ENCODE measurements at regions not wholly inside any gene's neighbourhood (a gene's known extent, or its start where the extent isn't known, plus 50 kb on each side); places are given as distances from the start of the nearest gene placed in this dataset.

DNA sequence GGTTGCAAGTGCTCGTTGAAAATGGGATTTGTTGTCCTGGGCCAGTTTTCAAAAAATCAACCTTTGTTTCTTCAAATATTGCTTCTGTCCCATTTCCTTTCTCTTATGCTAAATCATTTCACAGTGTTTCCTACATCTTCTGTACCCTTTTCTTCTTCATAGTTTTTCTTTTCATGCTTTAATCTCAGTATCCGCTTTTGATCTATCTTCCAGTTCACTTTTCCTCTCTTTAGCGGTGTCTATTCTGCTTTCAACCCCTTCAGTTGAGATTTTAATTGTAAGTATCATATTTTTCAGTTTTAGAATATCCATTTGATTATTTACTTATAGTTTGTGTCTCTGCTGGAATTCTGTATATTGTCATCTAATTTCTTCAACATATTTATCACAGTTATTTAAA is 311.7 kb upstream of the TPM1 start:
- H2AFZ ChIP-seq (ENCODE audit: control insufficient read depth, low read length), result no peak overlapping the region
- no peak overlapping the region for H3K4me2 ChIP-seq (ENCODE audit: control insufficient read depth, extremely low read depth, insufficient read depth, low read depth, low read length)
- H3K9me3 ChIP-seq (ENCODE audit: control insufficient read depth, low read depth, low read length), result no peaks in the 10 kb centered on the region
- H3K79me2 ChIP-seq (ENCODE audit: control insufficient read depth, insufficient read depth, low read length), result no peaks in the 10 kb centered on the region
- no peak overlapping the region for H3K27ac ChIP-seq (ENCODE audit: control insufficient read depth, insufficient read depth, low read length)
- no peak for DNase-seq (ENCODE audit: low read depth, low spot score)
- no peaks in the 10 kb centered on the region for H3K36me3 ChIP-seq (ENCODE audit: control insufficient read depth in 2 of 2, extremely low read depth in 1 of 2, insufficient read depth in 2 of 2, low read length in 2 of 2)
- H4K20me1 ChIP-seq (ENCODE audit: control insufficient read depth, extremely low read depth, insufficient read depth, low read length), result no peaks in the 10 kb centered on the region
- no peak overlapping the region for H3K9ac ChIP-seq (ENCODE audit: control insufficient read depth, extremely low read depth, insufficient read depth, low read length)
- no peak for FAIRE-seq
- no peaks in the 10 kb centered on the region for H3K27me3 ChIP-seq (ENCODE audit: control insufficient read depth, extremely low read depth, insufficient read depth, low read length)
- no peaks in the 10 kb centered on the region for H3K4me1 ChIP-seq (ENCODE audit: control insufficient read depth, extremely low read depth, insufficient read depth, low read length)
- no peak overlapping the region for H3K4me3 ChIP-seq (ENCODE audit: control insufficient read depth in 2 of 3, extremely low read depth in 1 of 3, insufficient read depth in 2 of 3, low read depth in 1 of 3, low read length in 3 of 3)
- no peaks in the 10 kb centered on the region for H3K9me1 ChIP-seq (ENCODE audit: control insufficient read depth, extremely low read depth, insufficient read depth, low read length)
- TF ChIP-seq, protein P1, sequence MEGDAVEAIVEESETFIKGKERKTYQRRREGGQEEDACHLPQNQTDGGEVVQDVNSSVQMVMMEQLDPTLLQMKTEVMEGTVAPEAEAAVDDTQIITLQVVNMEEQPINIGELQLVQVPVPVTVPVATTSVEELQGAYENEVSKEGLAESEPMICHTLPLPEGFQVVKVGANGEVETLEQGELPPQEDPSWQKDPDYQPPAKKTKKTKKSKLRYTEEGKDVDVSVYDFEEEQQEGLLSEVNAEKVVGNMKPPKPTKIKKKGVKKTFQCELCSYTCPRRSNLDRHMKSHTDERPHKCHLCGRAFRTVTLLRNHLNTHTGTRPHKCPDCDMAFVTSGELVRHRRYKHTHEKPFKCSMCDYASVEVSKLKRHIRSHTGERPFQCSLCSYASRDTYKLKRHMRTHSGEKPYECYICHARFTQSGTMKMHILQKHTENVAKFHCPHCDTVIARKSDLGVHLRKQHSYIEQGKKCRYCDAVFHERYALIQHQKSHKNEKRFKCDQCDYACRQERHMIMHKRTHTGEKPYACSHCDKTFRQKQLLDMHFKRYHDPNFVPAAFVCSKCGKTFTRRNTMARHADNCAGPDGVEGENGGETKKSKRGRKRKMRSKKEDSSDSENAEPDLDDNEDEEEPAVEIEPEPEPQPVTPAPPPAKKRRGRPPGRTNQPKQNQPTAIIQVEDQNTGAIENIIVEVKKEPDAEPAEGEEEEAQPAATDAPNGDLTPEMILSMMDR (optimal IDR thresholded peaks at IDR 0.05 in 1 of 3, IDR thresholded peaks at IDR 0.05 in 1 of 3, conservative IDR thresholded peaks at IDR 0.05 in 1 of 3; ENCODE audit: extremely low read depth in 1 of 3, insufficient read depth in 2 of 3, low read length in 3 of 3), result no peak
- no peak for TF ChIP-seq EZH2 (IDR thresholded peaks at IDR 0.05; ENCODE audit: low read length)
- dilution Hi-C loops (cut with MboI; ENCODE audit: extremely low pct_ligation_motif_present, low sequenced_read_pairs), result no loop called here

DNA sequence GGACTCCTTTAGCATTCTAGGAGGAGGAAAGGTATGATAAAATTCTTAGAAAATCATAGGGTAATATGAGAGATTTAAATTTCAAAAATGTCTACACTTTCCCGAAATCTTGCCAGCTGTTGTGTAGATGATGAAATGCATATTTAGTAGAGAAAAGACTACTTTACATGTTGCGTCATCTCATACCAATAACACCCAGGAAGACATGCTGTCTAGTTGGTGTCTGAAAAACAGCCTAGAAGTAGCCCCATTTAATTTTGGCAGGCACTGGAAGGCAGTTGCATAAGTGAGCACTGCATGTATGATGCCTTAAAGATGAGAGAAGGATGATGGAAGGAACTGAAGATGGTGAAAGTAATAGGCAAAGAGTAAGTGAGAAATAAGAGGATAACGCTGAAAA is 310.5 kb upstream of the TPM1 start:
- no peak overlapping the region for H3K4me3 ChIP-seq (ENCODE audit: control insufficient read depth in 2 of 3, extremely low read depth in 1 of 3, insufficient read depth in 2 of 3, low read depth in 1 of 3, low read length in 3 of 3)
- no peaks in the 10 kb centered on the region for H3K79me2 ChIP-seq (ENCODE audit: control insufficient read depth, insufficient read depth, low read length)
- H3K9ac ChIP-seq (ENCODE audit: control insufficient read depth, extremely low read depth, insufficient read depth, low read length), result no peak overlapping the region
- H2AFZ ChIP-seq (ENCODE audit: control insufficient read depth, low read length), result no peak overlapping the region
- no peaks in the 10 kb centered on the region for H3K9me3 ChIP-seq (ENCODE audit: control insufficient read depth, low read depth, low read length)
- no peaks in the 10 kb centered on the region for H3K9me1 ChIP-seq (ENCODE audit: control insufficient read depth, extremely low read depth, insufficient read depth, low read length)
- H4K20me1 ChIP-seq (ENCODE audit: control insufficient read depth, extremely low read depth, insufficient read depth, low read length), result no peaks in the 10 kb centered on the region
- dilution Hi-C loops (cut with MboI; ENCODE audit: extremely low pct_ligation_motif_present, low sequenced_read_pairs), result no loop called here
- no peaks in the 10 kb centered on the region for H3K36me3 ChIP-seq (ENCODE audit: control insufficient read depth in 2 of 2, extremely low read depth in 1 of 2, insufficient read depth in 2 of 2, low read length in 2 of 2)
- no peak for TF ChIP-seq EZH2 (IDR thresholded peaks at IDR 0.05; ENCODE audit: low read length)
- peaks cover 1% of the 10 kb centered on the region for H3K4me1 ChIP-seq (ENCODE audit: control insufficient read depth, extremely low read depth, insufficient read depth, low read length)
- DNase-seq (ENCODE audit: low read depth, low spot score), result no peak
- no peak overlapping the region for H3K27ac ChIP-seq (ENCODE audit: control insufficient read depth, insufficient read depth, low read length)
- no peaks in the 10 kb centered on the region for H3K27me3 ChIP-seq (ENCODE audit: control insufficient read depth, extremely low read depth, insufficient read depth, low read length)
- FAIRE-seq, result no peak
- no peak overlapping the region for H3K4me2 ChIP-seq (ENCODE audit: control insufficient read depth, extremely low read depth, insufficient read depth, low read depth, low read length)

DNA sequence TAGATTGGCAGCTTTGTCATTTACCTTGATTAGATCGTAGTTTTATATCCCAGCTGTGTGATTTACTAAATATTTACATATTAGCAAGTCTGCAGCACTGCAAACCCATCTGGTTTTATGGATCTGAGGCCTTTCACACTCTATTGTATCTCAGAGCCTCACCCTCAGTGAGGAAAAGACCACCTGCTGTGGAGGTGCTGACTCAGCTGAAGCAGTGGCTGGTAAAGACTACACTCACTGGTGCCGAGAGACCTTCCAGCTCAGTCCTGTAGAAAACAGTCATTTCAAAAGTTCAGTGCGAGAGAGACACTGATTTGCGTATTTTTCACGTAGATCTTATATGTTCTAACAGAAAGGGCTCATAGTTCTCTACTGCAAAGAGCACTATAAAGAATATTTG is 307.8 kb upstream of the TPM1 start:
- Histone ChIP-seq H3K9ac (ENCODE audit: control insufficient read depth, extremely low read depth, insufficient read depth, low read length) (no peak overlapping the region), H3K4me2 (ENCODE audit: control insufficient read depth, extremely low read depth, insufficient read depth, low read depth, low read length) (no peak overlapping the region), H3K79me2 (ENCODE audit: control insufficient read depth, insufficient read depth, low read length) (no peaks in the 10 kb centered on the region), H3K4me3 (ENCODE audit: control insufficient read depth in 2 of 3, extremely low read depth in 1 of 3, insufficient read depth in 2 of 3, low read depth in 1 of 3, low read length in 3 of 3) (no peak overlapping the region), H3K9me1 (ENCODE audit: control insufficient read depth, extremely low read depth, insufficient read depth, low read length) (no peaks in the 10 kb centered on the region), H3K9me3 (ENCODE audit: control insufficient read depth, low read depth, low read length) (no peaks in the 10 kb centered on the region), H3K4me1 (ENCODE audit: control insufficient read depth, extremely low read depth, insufficient read depth, low read length) (peaks cover 27% of the 10 kb centered on the region), H2AFZ (ENCODE audit: control insufficient read depth, low read length) (no peak overlapping the region), H3K36me3 (ENCODE audit: control insufficient read depth in 2 of 2, extremely low read depth in 1 of 2, insufficient read depth in 2 of 2, low read length in 2 of 2) (no peaks in the 10 kb centered on the region), H4K20me1 (ENCODE audit: control insufficient read depth, extremely low read depth, insufficient read depth, low read length) (no peaks in the 10 kb centered on the region), H3K27me3 (ENCODE audit: control insufficient read depth, extremely low read depth, insufficient read depth, low read length) (no peaks in the 10 kb centered on the region), H3K27ac (ENCODE audit: control insufficient read depth, insufficient read depth, low read length) (no peak overlapping the region)
- DNase-seq (ENCODE audit: low read depth, low spot score), result no peak
- TF ChIP-seq, protein P1 (optimal IDR thresholded peaks at IDR 0.05 in 1 of 3, IDR thresholded peaks at IDR 0.05 in 1 of 3, conservative IDR thresholded peaks at IDR 0.05 in 1 of 3; ENCODE audit: extremely low read depth in 1 of 3, insufficient read depth in 2 of 3, low read length in 3 of 3), result no peak
- no peak for TF ChIP-seq EZH2 (IDR thresholded peaks at IDR 0.05; ENCODE audit: low read length)
- dilution Hi-C loops (cut with MboI; ENCODE audit: extremely low pct_ligation_motif_present, low sequenced_read_pairs), result no loop called here
- FAIRE-seq, result no peak

Data from keratinocyte (primary cell).